Neural cell (in vitro differentiated cells): ENCODE measurements at regions not wholly inside any gene's neighbourhood (a gene's known extent, or its start where the extent isn't known, plus 50 kb on each side); places are given as distances from the start of the nearest gene placed in this dataset.

Source experiments
- CTCF ChIP-seq: fragments of 450-650 bp; IDR thresholded peaks from 2 replicates; pipeline ENCODE4 v1.5.1; 2014; ENCODE audit warnings: antibody characterized with exemption, mild to moderate bottlenecking, moderate library complexity; ENCODE audit not compliant: poor library complexity, severe bottlenecking
- POLR2AphosphoS5 ChIP-seq: IDR thresholded peaks from 2 replicates; pipeline ENCODE4 v1.6.1; 2012

- TF ChIP-seq CTCF, result no peak
- no peak for TF ChIP-seq POLR2AphosphoS5
Observed at GRCh38 chr5:42230839-42231238, 192.4 kb upstream of the GHR start.
